ENCODE measurements at regions not wholly inside any gene's neighbourhood (a gene's known extent, or its start where the extent isn't known, plus 50 kb on each side); places are given as distances from the start of the nearest gene placed in this dataset.

DNA sequence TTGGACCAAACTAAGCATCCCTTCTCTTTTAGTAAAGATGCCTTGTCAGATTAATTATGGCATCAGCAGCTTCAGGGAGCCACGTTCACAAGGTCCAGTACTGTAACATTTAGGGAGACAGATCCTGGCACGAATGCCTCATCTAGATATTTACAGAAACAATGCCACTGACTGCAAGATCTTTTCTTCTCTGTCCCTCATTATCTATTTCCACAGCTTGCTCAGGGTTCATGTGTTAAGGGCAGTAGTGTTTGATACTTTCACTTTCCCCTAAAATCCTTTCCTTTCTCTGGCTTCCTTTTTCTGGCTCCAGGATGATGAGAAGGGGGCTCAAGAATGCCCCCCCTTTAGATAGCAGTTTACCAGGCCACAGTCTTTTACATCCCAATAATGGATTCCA lies 393.9 kb downstream of the BCL11A start:
- TF ChIP-seq, protein P1, sequence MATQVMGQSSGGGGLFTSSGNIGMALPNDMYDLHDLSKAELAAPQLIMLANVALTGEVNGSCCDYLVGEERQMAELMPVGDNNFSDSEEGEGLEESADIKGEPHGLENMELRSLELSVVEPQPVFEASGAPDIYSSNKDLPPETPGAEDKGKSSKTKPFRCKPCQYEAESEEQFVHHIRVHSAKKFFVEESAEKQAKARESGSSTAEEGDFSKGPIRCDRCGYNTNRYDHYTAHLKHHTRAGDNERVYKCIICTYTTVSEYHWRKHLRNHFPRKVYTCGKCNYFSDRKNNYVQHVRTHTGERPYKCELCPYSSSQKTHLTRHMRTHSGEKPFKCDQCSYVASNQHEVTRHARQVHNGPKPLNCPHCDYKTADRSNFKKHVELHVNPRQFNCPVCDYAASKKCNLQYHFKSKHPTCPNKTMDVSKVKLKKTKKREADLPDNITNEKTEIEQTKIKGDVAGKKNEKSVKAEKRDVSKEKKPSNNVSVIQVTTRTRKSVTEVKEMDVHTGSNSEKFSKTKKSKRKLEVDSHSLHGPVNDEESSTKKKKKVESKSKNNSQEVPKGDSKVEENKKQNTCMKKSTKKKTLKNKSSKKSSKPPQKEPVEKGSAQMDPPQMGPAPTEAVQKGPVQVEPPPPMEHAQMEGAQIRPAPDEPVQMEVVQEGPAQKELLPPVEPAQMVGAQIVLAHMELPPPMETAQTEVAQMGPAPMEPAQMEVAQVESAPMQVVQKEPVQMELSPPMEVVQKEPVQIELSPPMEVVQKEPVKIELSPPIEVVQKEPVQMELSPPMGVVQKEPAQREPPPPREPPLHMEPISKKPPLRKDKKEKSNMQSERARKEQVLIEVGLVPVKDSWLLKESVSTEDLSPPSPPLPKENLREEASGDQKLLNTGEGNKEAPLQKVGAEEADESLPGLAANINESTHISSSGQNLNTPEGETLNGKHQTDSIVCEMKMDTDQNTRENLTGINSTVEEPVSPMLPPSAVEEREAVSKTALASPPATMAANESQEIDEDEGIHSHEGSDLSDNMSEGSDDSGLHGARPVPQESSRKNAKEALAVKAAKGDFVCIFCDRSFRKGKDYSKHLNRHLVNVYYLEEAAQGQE (IDR thresholded peaks at IDR 0.05; ENCODE audit: insufficient replicate concordance, low read depth): no peak
- TF ChIP-seq, protein P2, sequence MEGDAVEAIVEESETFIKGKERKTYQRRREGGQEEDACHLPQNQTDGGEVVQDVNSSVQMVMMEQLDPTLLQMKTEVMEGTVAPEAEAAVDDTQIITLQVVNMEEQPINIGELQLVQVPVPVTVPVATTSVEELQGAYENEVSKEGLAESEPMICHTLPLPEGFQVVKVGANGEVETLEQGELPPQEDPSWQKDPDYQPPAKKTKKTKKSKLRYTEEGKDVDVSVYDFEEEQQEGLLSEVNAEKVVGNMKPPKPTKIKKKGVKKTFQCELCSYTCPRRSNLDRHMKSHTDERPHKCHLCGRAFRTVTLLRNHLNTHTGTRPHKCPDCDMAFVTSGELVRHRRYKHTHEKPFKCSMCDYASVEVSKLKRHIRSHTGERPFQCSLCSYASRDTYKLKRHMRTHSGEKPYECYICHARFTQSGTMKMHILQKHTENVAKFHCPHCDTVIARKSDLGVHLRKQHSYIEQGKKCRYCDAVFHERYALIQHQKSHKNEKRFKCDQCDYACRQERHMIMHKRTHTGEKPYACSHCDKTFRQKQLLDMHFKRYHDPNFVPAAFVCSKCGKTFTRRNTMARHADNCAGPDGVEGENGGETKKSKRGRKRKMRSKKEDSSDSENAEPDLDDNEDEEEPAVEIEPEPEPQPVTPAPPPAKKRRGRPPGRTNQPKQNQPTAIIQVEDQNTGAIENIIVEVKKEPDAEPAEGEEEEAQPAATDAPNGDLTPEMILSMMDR (IDR thresholded peaks at IDR 0.05; ENCODE audit: insufficient read depth, low read length): no peak

Measured in HL-60 (cell line).